Retinal pigment epithelial cell (primary cell): ENCODE measurements at regions not wholly inside any gene's neighbourhood (a gene's known extent, or its start where the extent isn't known, plus 50 kb on each side); places are given as distances from the start of the nearest gene placed in this dataset.

Experiments used
- DNase-seq: peaks from one replicate; pipeline ENCODE4 v3.0.0-alpha.2; 2010; ENCODE audit warnings: low read depth
- H3K4me3 ChIP-seq: 2 replicates; pipeline ENCODE4 v1.5.1; 2011; ENCODE audit warnings: mild to moderate bottlenecking, low read length, control low read depth, moderate library complexity
- CTCF ChIP-seq: conservative IDR thresholded peaks from 2 replicates; pipeline ENCODE4 v1.5.1; 2011; ENCODE audit warnings: low read depth, low read length, control low read depth, inconsistent platforms

GRCh38 chr2:45269149-45269793 lies 260.0 kb upstream of the SIX2 start:
- H3K4me3 ChIP-seq: no peak overlapping the region
- DNase-seq: no peak
- no peak for TF ChIP-seq CTCF

GRCh38 chr2:45268631-45269030 lies 259.4 kb upstream of the SIX2 start:
- TF ChIP-seq CTCF: no peak
- no peak for DNase-seq
- H3K4me3 ChIP-seq: no peak overlapping the region

- no peak overlapping the region for H3K4me3 ChIP-seq
- no peak for DNase-seq
- no peak for TF ChIP-seq CTCF
These were observed 258.0 kb upstream of the SIX2 start for GRCh38 chr2:45267062-45267792.

- no peak overlapping the region for H3K4me3 ChIP-seq
- no peak for TF ChIP-seq CTCF
- no peak for DNase-seq
These were observed 256.1 kb upstream of the SIX2 start for GRCh38 chr2:45265336-45265735.

- no peak overlapping the region for H3K4me3 ChIP-seq
- no peak for TF ChIP-seq CTCF
- DNase-seq: no peak
These were observed 255.3 kb upstream of the SIX2 start for GRCh38 chr2:45264227-45265225.

GRCh38 chr2:45263147-45263546 lies 253.9 kb upstream of the SIX2 start:
- no peak overlapping the region for H3K4me3 ChIP-seq
- TF ChIP-seq CTCF: no peak
- no peak for DNase-seq
